Keratinocyte (primary cell): ENCODE measurements at regions not wholly inside any gene's neighbourhood (a gene's known extent, or its start where the extent isn't known, plus 50 kb on each side); places are given as distances from the start of the nearest gene placed in this dataset.

ENCODE experiments used
- DNase-seq: peaks from one replicate; pipeline ENCODE4 v3.0.0-alpha.2; 2011; ENCODE audit warnings: low read depth, missing footprints, low spot score
- FAIRE-seq: peaks from 2 replicates; lab custom pipeline; 2011; peaks lifted over from hg19 to GRCh38; lab: Jason Lieb, UNC
- H2AFZ ChIP-seq: 2 replicates; pipeline ENCODE4 v1.6.0; 2012; ENCODE audit warnings: low read length, control low read depth, inconsistent platforms; ENCODE audit not compliant: control insufficient read depth
- H3K27ac ChIP-seq: 2 replicates; pipeline ENCODE4 v1.5.1; 2011; ENCODE audit warnings: low read length; ENCODE audit not compliant: control insufficient read depth, insufficient read depth
- H3K27me3 ChIP-seq: 3 replicates; pipeline ENCODE4 v1.6.0; 2011; ENCODE audit warnings: low read length; ENCODE audit not compliant: control insufficient read depth, insufficient read depth; ENCODE audit errors: extremely low read depth
- H3K36me3 ChIP-seq, 2 experiments: 2 replicates in 1 of 2; 3 replicates in 1 of 2; pipeline ENCODE4 v1.5.1; 2011; ENCODE audit warnings: low read length in 2 of 2, mild to moderate bottlenecking in 1 of 2; ENCODE audit not compliant: control insufficient read depth in 2 of 2, insufficient read depth in 2 of 2; ENCODE audit errors: extremely low read depth in 1 of 2
- H3K4me1 ChIP-seq: 3 replicates; pipeline ENCODE4 v1.5.1; 2011; ENCODE audit warnings: low read length; ENCODE audit not compliant: control insufficient read depth, insufficient read depth; ENCODE audit errors: extremely low read depth
- H3K4me2 ChIP-seq: 3 replicates; pipeline ENCODE4 v1.6.0; 2011; ENCODE audit warnings: low read depth, low read length; ENCODE audit not compliant: control insufficient read depth, insufficient read depth; ENCODE audit errors: extremely low read depth
- H3K4me3 ChIP-seq, 3 experiments: fragments of 200-600 bp in 1 of 3; sonication (generic) in 1 of 3; 2 replicates in 2 of 3; 3 replicates in 1 of 3; pipeline ENCODE4 v1.5.1; 2011 to 2016; ENCODE audit warnings: low read length in 3 of 3, mild to moderate bottlenecking in 3 of 3, control low read depth in 2 of 3, inconsistent platforms in 1 of 3, low read depth in 1 of 3, mixed read lengths in 1 of 3, mixed run types in 1 of 3, moderate library complexity in 1 of 3; ENCODE audit not compliant: control insufficient read depth in 2 of 3, insufficient read depth in 2 of 3; ENCODE audit errors: extremely low read depth in 1 of 3
- H3K79me2 ChIP-seq: 2 replicates; pipeline ENCODE4 v1.6.0; 2012; ENCODE audit warnings: low read length; ENCODE audit not compliant: control insufficient read depth, insufficient read depth
- H3K9ac ChIP-seq: 3 replicates; pipeline ENCODE4 v1.6.0; 2011; ENCODE audit warnings: low read length; ENCODE audit not compliant: control insufficient read depth, insufficient read depth; ENCODE audit errors: extremely low read depth
- H3K9me1 ChIP-seq: 3 replicates; pipeline ENCODE4 v1.6.0; 2011; ENCODE audit warnings: low read length; ENCODE audit not compliant: control insufficient read depth, insufficient read depth; ENCODE audit errors: extremely low read depth
- H3K9me3 ChIP-seq: 2 replicates; pipeline ENCODE4 v1.5.1; 2012; ENCODE audit warnings: low read depth, low read length; ENCODE audit not compliant: control insufficient read depth
- H4K20me1 ChIP-seq: 3 replicates; pipeline ENCODE4 v1.6.0; 2011; ENCODE audit warnings: low read length; ENCODE audit not compliant: control insufficient read depth, insufficient read depth; ENCODE audit errors: extremely low read depth
- CTCF ChIP-seq, 3 experiments: IDR thresholded peaks in 1 of 3; conservative IDR thresholded peaks in 1 of 3; optimal IDR thresholded peaks in 1 of 3; 2 replicates in 2 of 3; 3 replicates in 1 of 3; pipeline versions ENCODE3 to v1.5.1; 2011; ENCODE audit warnings: low read length in 3 of 3, mild to moderate bottlenecking in 3 of 3, moderate library complexity in 2 of 3, control low read depth in 1 of 3, inconsistent platforms in 1 of 3; ENCODE audit not compliant: insufficient read depth in 2 of 3; ENCODE audit errors: extremely low read depth in 1 of 3
- EZH2 ChIP-seq: IDR thresholded peaks from one replicate; pipeline ENCODE4 v1.6.1; 2012; ENCODE audit warnings: inconsistent platforms, mild to moderate bottlenecking, low read length, moderate library complexity
- dilution Hi-C: fragments of 300-500 bp; cut with MboI; formaldehyde crosslinking; loops from one replicate; pipeline ENCODE4 v1.7.0; 2020; ENCODE audit warnings: low sequenced_read_pairs; ENCODE audit not compliant: extremely low pct_ligation_motif_present

GRCh38 chr3:3556078-3556477 is 243.2 kb upstream of the LRRN1 start:
- DNase-seq (no peak), FAIRE-seq (no peak)
- H3K27ac ChIP-seq = no peak overlapping the region
- TF ChIP-seq EZH2 (no peak), CTCF (optimal IDR thresholded peaks at IDR 0.05 in 1 of 3, IDR thresholded peaks at IDR 0.05 in 1 of 3, conservative IDR thresholded peaks at IDR 0.05 in 1 of 3; ENCODE audit: extremely low read depth in 1 of 3, insufficient read depth in 2 of 3, low read length in 3 of 3) (no peak)
- H3K4me3 ChIP-seq = no peak overlapping the region
- no peak overlapping the region for H2AFZ ChIP-seq
- no peaks in the 10 kb centered on the region for H3K36me3 ChIP-seq
- no peaks in the 10 kb centered on the region for H3K27me3 ChIP-seq
- no peaks in the 10 kb centered on the region for H3K79me2 ChIP-seq
- H3K4me1 ChIP-seq = peaks cover 9% of the 10 kb centered on the region
- dilution Hi-C loops = no loop called here
- no peaks in the 10 kb centered on the region for H3K9me3 ChIP-seq
- no peaks in the 10 kb centered on the region for H4K20me1 ChIP-seq
- H3K9ac ChIP-seq = no peak overlapping the region
- no peak overlapping the region for H3K4me2 ChIP-seq
- H3K9me1 ChIP-seq = no peaks in the 10 kb centered on the region

- Histone ChIP-seq H3K4me2 (no peak overlapping the region), H3K27ac (no peak overlapping the region), H3K9ac (no peak overlapping the region), H3K9me1 (no peaks in the 10 kb centered on the region), H3K27me3 (no peaks in the 10 kb centered on the region), H3K9me3 (no peaks in the 10 kb centered on the region), H2AFZ (no peak overlapping the region), H3K4me1 (peaks cover 2% of the 10 kb centered on the region), H3K36me3 (no peaks in the 10 kb centered on the region), H3K79me2 (no peaks in the 10 kb centered on the region), H3K4me3 (no peak overlapping the region), H4K20me1 (no peaks in the 10 kb centered on the region)
- dilution Hi-C loops = no loop called here
- no peak for DNase-seq
- TF ChIP-seq CTCF (optimal IDR thresholded peaks at IDR 0.05 in 1 of 3, IDR thresholded peaks at IDR 0.05 in 1 of 3, conservative IDR thresholded peaks at IDR 0.05 in 1 of 3; ENCODE audit: extremely low read depth in 1 of 3, insufficient read depth in 2 of 3, low read length in 3 of 3) (no peak), EZH2 (no peak)
- no peak for FAIRE-seq
Measured at GRCh38 chr3:3553236-3553635, 246.0 kb upstream of the LRRN1 start.
